Keratinocyte (primary cell): ENCODE measurements at regions not wholly inside any gene's neighbourhood (a gene's known extent, or its start where the extent isn't known, plus 50 kb on each side); places are given as distances from the start of the nearest gene placed in this dataset.

Source experiments
- DNase-seq: peaks from one replicate; pipeline ENCODE4 v3.0.0-alpha.2; 2011; ENCODE audit warnings: low read depth, missing footprints, low spot score
- FAIRE-seq: peaks from 2 replicates; lab custom pipeline; 2011; peaks lifted over from hg19 to GRCh38; lab: Jason Lieb, UNC
- H2AFZ ChIP-seq: 2 replicates; pipeline ENCODE4 v1.6.0; 2012; ENCODE audit warnings: low read length, control low read depth, inconsistent platforms; ENCODE audit not compliant: control insufficient read depth
- H3K27ac ChIP-seq: 2 replicates; pipeline ENCODE4 v1.5.1; 2011; ENCODE audit warnings: low read length; ENCODE audit not compliant: control insufficient read depth, insufficient read depth
- H3K27me3 ChIP-seq: 3 replicates; pipeline ENCODE4 v1.6.0; 2011; ENCODE audit warnings: low read length; ENCODE audit not compliant: control insufficient read depth, insufficient read depth; ENCODE audit errors: extremely low read depth
- H3K36me3 ChIP-seq, 2 experiments: 2 replicates in 1 of 2; 3 replicates in 1 of 2; pipeline ENCODE4 v1.5.1; 2011; ENCODE audit warnings: low read length in 2 of 2, mild to moderate bottlenecking in 1 of 2; ENCODE audit not compliant: control insufficient read depth in 2 of 2, insufficient read depth in 2 of 2; ENCODE audit errors: extremely low read depth in 1 of 2
- H3K4me1 ChIP-seq: 3 replicates; pipeline ENCODE4 v1.5.1; 2011; ENCODE audit warnings: low read length; ENCODE audit not compliant: control insufficient read depth, insufficient read depth; ENCODE audit errors: extremely low read depth
- H3K4me2 ChIP-seq: 3 replicates; pipeline ENCODE4 v1.6.0; 2011; ENCODE audit warnings: low read depth, low read length; ENCODE audit not compliant: control insufficient read depth, insufficient read depth; ENCODE audit errors: extremely low read depth
- H3K4me3 ChIP-seq, 3 experiments: fragments of 200-600 bp in 1 of 3; sonication (generic) in 1 of 3; 2 replicates in 2 of 3; 3 replicates in 1 of 3; pipeline ENCODE4 v1.5.1; 2011 to 2016; ENCODE audit warnings: low read length in 3 of 3, mild to moderate bottlenecking in 3 of 3, control low read depth in 2 of 3, inconsistent platforms in 1 of 3, low read depth in 1 of 3, mixed read lengths in 1 of 3, mixed run types in 1 of 3, moderate library complexity in 1 of 3; ENCODE audit not compliant: control insufficient read depth in 2 of 3, insufficient read depth in 2 of 3; ENCODE audit errors: extremely low read depth in 1 of 3
- H3K79me2 ChIP-seq: 2 replicates; pipeline ENCODE4 v1.6.0; 2012; ENCODE audit warnings: low read length; ENCODE audit not compliant: control insufficient read depth, insufficient read depth
- H3K9ac ChIP-seq: 3 replicates; pipeline ENCODE4 v1.6.0; 2011; ENCODE audit warnings: low read length; ENCODE audit not compliant: control insufficient read depth, insufficient read depth; ENCODE audit errors: extremely low read depth
- H3K9me1 ChIP-seq: 3 replicates; pipeline ENCODE4 v1.6.0; 2011; ENCODE audit warnings: low read length; ENCODE audit not compliant: control insufficient read depth, insufficient read depth; ENCODE audit errors: extremely low read depth
- H3K9me3 ChIP-seq: 2 replicates; pipeline ENCODE4 v1.5.1; 2012; ENCODE audit warnings: low read depth, low read length; ENCODE audit not compliant: control insufficient read depth
- H4K20me1 ChIP-seq: 3 replicates; pipeline ENCODE4 v1.6.0; 2011; ENCODE audit warnings: low read length; ENCODE audit not compliant: control insufficient read depth, insufficient read depth; ENCODE audit errors: extremely low read depth
- CTCF ChIP-seq, 3 experiments: IDR thresholded peaks in 1 of 3; conservative IDR thresholded peaks in 1 of 3; optimal IDR thresholded peaks in 1 of 3; 2 replicates in 2 of 3; 3 replicates in 1 of 3; pipeline versions ENCODE3 to v1.5.1; 2011; ENCODE audit warnings: low read length in 3 of 3, mild to moderate bottlenecking in 3 of 3, moderate library complexity in 2 of 3, control low read depth in 1 of 3, inconsistent platforms in 1 of 3; ENCODE audit not compliant: insufficient read depth in 2 of 3; ENCODE audit errors: extremely low read depth in 1 of 3
- EZH2 ChIP-seq: IDR thresholded peaks from one replicate; pipeline ENCODE4 v1.6.1; 2012; ENCODE audit warnings: inconsistent platforms, mild to moderate bottlenecking, low read length, moderate library complexity
- dilution Hi-C: fragments of 300-500 bp; cut with MboI; formaldehyde crosslinking; loops from one replicate; pipeline ENCODE4 v1.7.0; 2020; ENCODE audit warnings: low sequenced_read_pairs; ENCODE audit not compliant: extremely low pct_ligation_motif_present

- Histone ChIP-seq H4K20me1 (no peaks in the 10 kb centered on the region), H3K36me3 (no peaks in the 10 kb centered on the region), H3K9me3 (no peaks in the 10 kb centered on the region), H2AFZ (no peak overlapping the region), H3K4me1 (no peaks in the 10 kb centered on the region), H3K9me1 (no peaks in the 10 kb centered on the region), H3K4me2 (no peak overlapping the region), H3K27ac (no peak overlapping the region), H3K27me3 (no peaks in the 10 kb centered on the region), H3K79me2 (no peaks in the 10 kb centered on the region), H3K9ac (no peak overlapping the region), H3K4me3 (no peak overlapping the region)
- FAIRE-seq (no peak), DNase-seq (no peak)
- dilution Hi-C loops: no loop called here
- no peak for TF ChIP-seq CTCF (optimal IDR thresholded peaks at IDR 0.05 in 1 of 3, IDR thresholded peaks at IDR 0.05 in 1 of 3, conservative IDR thresholded peaks at IDR 0.05 in 1 of 3; ENCODE audit: extremely low read depth in 1 of 3, insufficient read depth in 2 of 3, low read length in 3 of 3)
- no peak for TF ChIP-seq EZH2
Measured at GRCh38 chr11:28992996-28993395, 884.8 kb downstream of the METTL15 start.

GRCh38 chr11:28984231-28984630 lies 876.0 kb downstream of the METTL15 start:
- Histone ChIP-seq H3K4me1 (no peaks in the 10 kb centered on the region), H3K9me1 (no peaks in the 10 kb centered on the region), H3K4me2 (no peak overlapping the region), H3K79me2 (no peaks in the 10 kb centered on the region), H3K27ac (no peak overlapping the region), H4K20me1 (no peaks in the 10 kb centered on the region), H3K9me3 (no peaks in the 10 kb centered on the region), H3K36me3 (no peaks in the 10 kb centered on the region), H3K9ac (no peak overlapping the region), H3K27me3 (no peaks in the 10 kb centered on the region), H2AFZ (no peak overlapping the region), H3K4me3 (no peak overlapping the region)
- TF ChIP-seq CTCF (optimal IDR thresholded peaks at IDR 0.05 in 1 of 3, IDR thresholded peaks at IDR 0.05 in 1 of 3, conservative IDR thresholded peaks at IDR 0.05 in 1 of 3; ENCODE audit: extremely low read depth in 1 of 3, insufficient read depth in 2 of 3, low read length in 3 of 3): no peak
- no peak for FAIRE-seq
- dilution Hi-C loops: no loop called here
- no peak for DNase-seq
